Natural killer cell (primary cell): ENCODE measurements at regions not wholly inside any gene's neighbourhood (a gene's known extent, or its start where the extent isn't known, plus 50 kb on each side); places are given as distances from the start of the nearest gene placed in this dataset.

Source experiments
- ATAC-seq, 3 donors: fragments of 150-1000 bp in 2 of 3; fragments of 200-7000 bp in 1 of 3; cut with Tn5 transposase; 1 replicate in 1 of 3; 2 replicates in 2 of 3; pipeline ENCODE4 v1.10.0; 2021; ENCODE audit warnings: mild to moderate bottlenecking in 2 of 3, moderate library complexity in 2 of 3
- DNase-seq, 2 donors: peaks; one replicate each; pipeline versions ENCODE4 v3.0.0 to v3.0.0-alpha.2; 2013 to 2021; ENCODE audit warnings: mixed read lengths in 1 of 2
- H3K27ac ChIP-seq: one replicate; pipeline ENCODE4 v1.5.1; 2013; ENCODE audit warnings: mild to moderate bottlenecking, low read length
- H3K27me3 ChIP-seq: one replicate; pipeline ENCODE4 v1.6.1; 2013; ENCODE audit warnings: low read length; ENCODE audit not compliant: control insufficient read depth, insufficient read depth
- H3K36me3 ChIP-seq: one replicate; pipeline ENCODE4 v1.6.1; 2013; ENCODE audit warnings: low read length; ENCODE audit not compliant: control insufficient read depth, insufficient read depth
- H3K4me1 ChIP-seq: one replicate; pipeline ENCODE4 v1.6.1; 2013; ENCODE audit warnings: low read length; ENCODE audit not compliant: control insufficient read depth, insufficient read depth
- H3K4me3 ChIP-seq: one replicate; pipeline ENCODE4 v1.5.1; 2013; ENCODE audit warnings: low read length
- H3K9me3 ChIP-seq: one replicate; pipeline ENCODE4 v1.6.1; 2013; ENCODE audit warnings: low read length; ENCODE audit not compliant: control insufficient read depth, insufficient read depth
- H3K27ac Mint-ChIP-seq, 2 donors: one replicate each; pipeline ENCODE4 v1.8.0; 2022; ENCODE audit warnings: mild to moderate bottlenecking in 2 of 2, mixed read lengths in 2 of 2, moderate library complexity in 1 of 2
- H3K27me3 Mint-ChIP-seq, 2 donors: one replicate each; pipeline ENCODE4 v1.8.0; 2022; ENCODE audit warnings: low read depth in 2 of 2, mixed read lengths in 2 of 2
- H3K36me3 Mint-ChIP-seq: one replicate; pipeline ENCODE4 v1.8.0; 2022; ENCODE audit warnings: mixed read lengths
- H3K4me1 Mint-ChIP-seq, 2 donors: one replicate each; pipeline ENCODE4 v1.8.0; 2022; ENCODE audit warnings: mixed read lengths in 2 of 2
- H3K4me3 Mint-ChIP-seq: one replicate; pipeline ENCODE4 v1.8.0; 2022; ENCODE audit warnings: mild to moderate bottlenecking, moderate library complexity, mixed read lengths
- H3K9me3 Mint-ChIP-seq, 2 donors: one replicate each; pipeline ENCODE4 v1.8.0; 2022; ENCODE audit warnings: mixed read lengths in 2 of 2
- CTCF ChIP-seq: fragments of 200-600 bp; IDR thresholded peaks from one replicate; pipeline ENCODE4 v1.8.0; 2022; ENCODE audit warnings: antibody characterized with exemption
- WGBS: methylation state at CpG from one replicate; pipeline ENCODE4 v1.1.7; 2013; ENCODE audit warnings: missing lambda C conversion rate; ENCODE audit not compliant: insufficient coverage; 5-methylcytosine and 5-hydroxymethylcytosine counted together
- intact Hi-C: fragments of 100-400 bp; cut with micrococcal nuclease; formaldehyde crosslinking; loops from one replicate; pipeline ENCODE4 v1.14.2; 2022

- no peaks in the 10 kb centered on the region for H3K27me3 ChIP-seq
- no peak for DNase-seq
- no peaks in the 10 kb centered on the region for H3K9me3 ChIP-seq
- TF ChIP-seq CTCF: no peak
- Mint-ChIP-seq H3K27ac (no peak overlapping the region), H3K27me3 (no peaks in the 10 kb centered on the region), H3K4me3 (no peak overlapping the region), H3K36me3 (no peaks in the 10 kb centered on the region), H3K4me1 (no peaks in the 10 kb centered on the region), H3K9me3 (no peaks in the 10 kb centered on the region)
- WGBS: 91% methylated on average over 20 of the region's 20 CpGs
- ATAC-seq: no peak
- H3K4me1 ChIP-seq: no peaks in the 10 kb centered on the region
- intact Hi-C loops: no loop called here
- no peak overlapping the region for H3K4me3 ChIP-seq
- no peaks in the 10 kb centered on the region for H3K36me3 ChIP-seq
- H3K27ac ChIP-seq: no peak overlapping the region
Observed at GRCh38 chr1:175877939-175878737, 134.7 kb upstream of the TNR start.

- Mint-ChIP-seq H3K27me3 (no peaks in the 10 kb centered on the region), H3K4me1 (no peaks in the 10 kb centered on the region), H3K36me3 (no peaks in the 10 kb centered on the region), H3K9me3 (no peaks in the 10 kb centered on the region), H3K4me3 (no peak overlapping the region), H3K27ac (no peak overlapping the region)
- Histone ChIP-seq H3K27me3 (no peaks in the 10 kb centered on the region), H3K4me1 (no peaks in the 10 kb centered on the region), H3K4me3 (no peak overlapping the region), H3K9me3 (no peaks in the 10 kb centered on the region), H3K27ac (no peak overlapping the region), H3K36me3 (no peaks in the 10 kb centered on the region)
- DNase-seq (no peak), ATAC-seq (no peak)
- 94% methylated on average over 6 of the region's 6 CpGs for WGBS
- TF ChIP-seq CTCF: no peak
- intact Hi-C loops: no loop called here
Observed at GRCh38 chr1:175875556-175875955, 132.2 kb upstream of the TNR start.

- Mint-ChIP-seq H3K36me3 (no peaks in the 10 kb centered on the region), H3K27me3 (no peaks in the 10 kb centered on the region), H3K4me1 (no peaks in the 10 kb centered on the region), H3K4me3 (no peak overlapping the region), H3K27ac (no peak overlapping the region), H3K9me3 (no peaks in the 10 kb centered on the region)
- H3K4me3 ChIP-seq: no peak overlapping the region
- no peak overlapping the region for H3K27ac ChIP-seq
- intact Hi-C loops: no loop called here
- H3K27me3 ChIP-seq: no peaks in the 10 kb centered on the region
- no peak for TF ChIP-seq CTCF
- H3K4me1 ChIP-seq: no peaks in the 10 kb centered on the region
- WGBS: 82% methylated on average over 2 of the region's 2 CpGs
- ATAC-seq (no peak), DNase-seq (no peak)
- H3K36me3 ChIP-seq: no peaks in the 10 kb centered on the region
- H3K9me3 ChIP-seq: no peaks in the 10 kb centered on the region
Observed at GRCh38 chr1:175874081-175874480, 130.7 kb upstream of the TNR start.
